ENCODE measurements at regions not wholly inside any gene's neighbourhood (a gene's known extent, or its start where the extent isn't known, plus 50 kb on each side); places are given as distances from the start of the nearest gene placed in this dataset.
"Not testable (repeated sequence)": the region's sequence is repeated elsewhere in the genome, so short reads cannot be mapped to it uniquely, and the experiment has no call there.

GRCh38 chr10:64115908-64116643 lies 594.9 kb downstream of the REEP3 start:
- H3K4me3 ChIP-seq (ENCODE audit: low read depth, low read length) = no peak overlapping the region

GRCh38 chr10:64116707-64117106 lies 595.5 kb downstream of the REEP3 start:
- no peak for DNase-seq (ENCODE audit: low read depth)
- H3K4me3 ChIP-seq (ENCODE audit: low read depth, low read length) = no peak overlapping the region

More at GRCh38 chr10:64115908-64116643, 594.9 kb downstream of the REEP3 start:
- DNase-seq (ENCODE audit: low read depth) = no peak

DNA sequence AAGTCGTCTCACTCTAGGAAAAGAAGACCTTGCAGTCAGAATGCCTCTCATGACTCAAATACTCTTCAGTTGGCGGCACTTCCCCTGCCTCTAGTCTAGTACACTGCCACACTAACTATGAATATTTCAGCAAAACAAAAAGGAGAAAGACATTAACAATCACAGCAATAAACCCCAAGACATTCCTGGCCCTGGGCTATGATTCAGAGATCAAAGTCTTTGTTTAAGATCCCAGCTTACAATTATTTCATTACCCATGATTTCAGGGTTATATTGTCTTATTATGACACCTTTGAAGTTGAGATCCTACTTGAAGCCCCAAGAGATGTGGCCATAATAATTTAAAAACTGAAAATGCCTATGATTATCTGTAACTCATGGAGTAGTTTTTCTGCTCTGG lies 597.5 kb downstream of the REEP3 start:
- no peak for DNase-seq (ENCODE audit: low read depth)

DNA sequence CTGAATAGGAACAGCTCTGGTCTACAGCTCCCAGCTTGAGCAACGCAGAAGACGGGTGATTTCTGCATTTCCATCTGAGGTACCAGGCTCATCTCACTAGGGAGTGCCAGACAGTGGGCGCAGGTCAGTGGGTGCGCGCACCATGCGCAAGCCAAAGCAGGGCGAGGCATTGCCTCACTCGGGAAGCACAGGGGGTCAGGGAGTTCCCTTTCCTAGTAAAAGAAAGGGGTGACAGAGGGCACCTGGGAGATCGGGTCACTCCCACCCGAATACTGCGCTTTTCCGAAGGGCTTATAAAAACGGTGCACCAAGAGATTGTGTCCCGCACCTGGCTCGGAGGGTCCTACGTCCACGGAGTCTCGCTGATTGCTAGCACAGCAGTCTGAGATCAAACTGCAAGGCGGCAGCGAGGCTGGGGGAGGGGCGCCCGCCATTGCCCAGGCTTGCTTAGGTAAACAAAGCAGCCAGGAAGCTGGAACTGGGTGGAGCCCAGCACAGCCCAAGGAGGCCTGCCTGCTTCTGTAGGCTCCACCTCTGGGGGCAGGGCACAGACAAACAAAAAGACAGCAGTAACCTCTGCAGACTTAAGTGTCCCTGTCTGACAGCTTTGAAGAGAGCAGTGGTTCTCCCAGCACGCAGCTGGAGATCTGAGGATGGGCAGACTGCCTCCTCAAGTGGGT lies 599.2 kb downstream of the REEP3 start:
- not testable (repeated sequence) for H3K4me3 ChIP-seq (ENCODE audit: low read depth, low read length); DNase-seq (ENCODE audit: low read depth)

More for the DNA sequence above, 597.5 kb downstream of the REEP3 start:
- no peak overlapping the region for H3K4me3 ChIP-seq (ENCODE audit: low read depth, low read length)

GRCh38 chr10:64130152-64130551 lies 609.0 kb downstream of the REEP3 start:
- no peak for DNase-seq (ENCODE audit: low read depth)
- no peak overlapping the region for H3K4me3 ChIP-seq (ENCODE audit: low read depth, low read length)

GRCh38 chr10:64134676-64135075 lies 613.5 kb downstream of the REEP3 start:
- no peak overlapping the region for H3K4me3 ChIP-seq (ENCODE audit: low read depth, low read length)
- no peak for DNase-seq (ENCODE audit: low read depth)

DNA sequence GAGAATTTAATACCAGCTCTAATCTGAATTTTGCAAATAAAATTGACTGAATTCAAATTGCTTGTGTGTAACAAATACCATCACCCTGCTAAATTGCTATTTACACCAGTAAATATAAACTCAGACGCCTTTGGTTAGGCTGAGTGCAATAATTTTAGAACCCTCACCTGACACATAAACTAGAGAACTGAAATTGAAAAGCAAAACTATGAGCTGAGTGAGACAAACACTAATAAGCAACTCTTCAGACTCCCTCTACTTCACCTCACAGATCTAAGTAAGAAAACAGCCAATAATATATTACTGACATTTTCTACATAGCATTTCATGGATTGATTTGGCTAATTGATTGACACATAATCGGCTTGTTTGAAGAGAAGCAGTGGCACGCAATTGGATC lies 621.2 kb downstream of the REEP3 start:
- DNase-seq (ENCODE audit: low read depth) = no peak
- no peak overlapping the region for H3K4me3 ChIP-seq (ENCODE audit: low read depth, low read length)

DNA sequence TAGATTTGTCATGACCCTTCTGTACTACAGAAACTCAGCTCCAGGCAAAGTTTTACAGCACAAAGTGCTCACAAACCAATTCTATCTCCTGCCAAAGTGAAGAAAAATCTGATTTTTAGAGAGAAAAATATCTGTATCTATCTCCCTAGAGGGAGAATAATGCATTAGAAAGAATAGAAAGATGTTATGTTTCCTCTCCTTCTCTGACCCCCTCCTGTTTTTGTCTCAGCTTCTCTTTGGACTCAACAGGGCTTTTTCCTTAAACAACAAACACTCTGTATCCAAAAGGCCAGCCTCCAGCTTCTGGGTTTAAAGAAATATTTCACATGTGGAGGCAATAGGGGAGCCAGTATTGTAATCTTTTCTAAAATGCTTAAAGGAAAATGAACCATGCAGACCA lies 627.4 kb downstream of the REEP3 start:
- no peak for DNase-seq (ENCODE audit: low read depth)
- no peak overlapping the region for H3K4me3 ChIP-seq (ENCODE audit: low read depth, low read length)

DNA sequence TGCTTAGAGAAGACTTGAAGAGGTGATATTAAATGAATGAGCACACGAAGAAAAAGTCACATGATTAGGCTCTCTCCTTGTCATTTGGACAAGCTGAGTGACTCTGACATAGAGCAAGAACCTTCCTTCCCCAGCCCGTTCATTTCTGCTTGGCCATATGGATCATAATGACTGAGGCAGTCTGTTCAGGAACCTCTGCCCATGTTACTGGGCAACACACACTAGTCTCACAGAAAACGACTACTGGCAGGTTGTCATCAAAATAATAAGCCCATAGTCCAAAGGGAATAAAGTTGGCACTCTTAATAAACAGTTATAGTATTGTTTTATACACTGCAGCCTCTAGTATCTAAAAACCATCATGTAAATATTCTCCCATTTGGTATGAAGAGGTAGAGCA lies 635.0 kb downstream of the REEP3 start:
- DNase-seq (ENCODE audit: low read depth) = no peak
- no peak overlapping the region for H3K4me3 ChIP-seq (ENCODE audit: low read depth, low read length)

GRCh38 chr10:64158551-64158950 lies 637.4 kb downstream of the REEP3 start:
- no peak for DNase-seq (ENCODE audit: low read depth)
- H3K4me3 ChIP-seq (ENCODE audit: low read depth, low read length) = no peak overlapping the region

GRCh38 chr10:64159910-64160872 lies 639.0 kb downstream of the REEP3 start:
- DNase-seq (ENCODE audit: low read depth) = no peak
- H3K4me3 ChIP-seq (ENCODE audit: low read depth, low read length) = no peak overlapping the region

DNA sequence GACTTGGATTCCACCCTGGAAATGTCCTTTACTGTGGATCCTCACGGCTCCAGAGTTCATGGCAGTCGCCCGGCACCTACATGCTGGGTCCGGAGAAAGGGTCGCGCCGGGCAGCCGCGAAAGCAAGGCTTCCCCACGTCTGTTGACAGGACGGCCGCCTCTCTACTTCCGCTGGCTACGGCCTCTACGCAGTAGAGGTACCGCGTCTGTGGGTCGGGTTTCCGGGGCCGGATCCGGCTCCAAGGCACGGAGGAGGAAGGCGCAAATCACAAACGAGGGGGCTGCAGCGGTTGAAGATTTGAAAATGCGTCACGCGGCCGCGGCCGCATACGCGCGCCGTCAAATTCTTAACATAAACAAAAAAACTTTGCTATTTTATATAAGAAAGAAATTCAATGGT lies 649.6 kb downstream of the REEP3 start:
- no peak for DNase-seq (ENCODE audit: low read depth)
- H3K4me3 ChIP-seq (ENCODE audit: low read depth, low read length) = no peak overlapping the region

DNA sequence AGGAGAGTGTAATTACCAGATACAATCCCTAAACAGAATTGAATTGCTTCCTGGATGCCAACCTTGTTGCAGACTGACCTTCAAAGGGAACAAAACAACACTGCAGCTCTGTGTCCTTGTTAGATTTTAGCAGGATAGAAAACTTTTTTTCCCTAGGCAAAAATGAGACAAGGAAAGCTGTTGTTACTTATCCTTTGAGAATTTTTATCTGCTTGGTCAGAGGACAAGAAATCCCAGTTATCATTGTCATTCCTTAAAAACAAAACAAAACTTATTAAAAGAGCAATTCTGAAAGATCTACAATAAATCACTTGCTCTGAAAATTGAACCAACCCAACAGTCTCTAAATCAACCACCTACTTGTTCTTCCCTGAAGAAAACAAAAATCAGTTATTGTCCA lies 652.6 kb downstream of the REEP3 start:
- DNase-seq (ENCODE audit: low read depth) = no peak
- no peak overlapping the region for H3K4me3 ChIP-seq (ENCODE audit: low read depth, low read length)

GRCh38 chr10:64174666-64175255 lies 653.6 kb downstream of the REEP3 start:
- H3K4me3 ChIP-seq (ENCODE audit: low read depth, low read length) = no peak overlapping the region
- DNase-seq (ENCODE audit: low read depth) = no peak

DNA sequence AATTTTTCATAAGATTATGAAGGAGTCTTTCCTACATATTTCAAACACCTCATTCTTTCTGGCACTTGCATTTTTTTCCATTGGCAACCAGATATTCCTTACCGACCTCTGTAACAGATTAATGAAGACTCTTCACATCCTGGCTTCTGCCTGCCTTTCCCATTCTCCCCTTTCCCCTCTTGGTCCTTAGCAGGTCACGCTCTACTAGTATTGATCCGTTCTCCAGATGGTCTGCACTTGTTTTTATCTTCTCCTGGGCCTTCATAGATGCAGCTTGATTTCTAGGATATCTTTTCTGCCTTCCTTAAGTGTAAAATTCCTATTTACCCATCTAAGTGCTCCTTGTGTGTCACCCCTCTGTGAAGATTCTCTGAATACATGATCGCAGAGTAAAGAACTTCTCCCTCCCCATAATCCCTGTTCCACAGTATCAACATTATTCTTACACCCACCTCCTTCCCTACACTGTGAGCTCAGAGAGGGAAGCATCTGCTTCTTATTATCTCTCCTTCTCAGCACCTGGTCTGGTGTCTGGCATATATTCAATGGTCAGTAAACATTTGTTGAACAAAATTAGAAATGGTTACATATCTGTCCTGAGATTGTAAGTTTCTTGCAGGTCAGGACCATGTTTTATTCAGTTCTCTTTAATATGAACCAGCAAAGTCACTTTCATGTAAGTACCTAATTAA lies 654.2 kb downstream of the REEP3 start:
- no peak for DNase-seq (ENCODE audit: low read depth)
- H3K4me3 ChIP-seq (ENCODE audit: low read depth, low read length) = no peak overlapping the region

DNA sequence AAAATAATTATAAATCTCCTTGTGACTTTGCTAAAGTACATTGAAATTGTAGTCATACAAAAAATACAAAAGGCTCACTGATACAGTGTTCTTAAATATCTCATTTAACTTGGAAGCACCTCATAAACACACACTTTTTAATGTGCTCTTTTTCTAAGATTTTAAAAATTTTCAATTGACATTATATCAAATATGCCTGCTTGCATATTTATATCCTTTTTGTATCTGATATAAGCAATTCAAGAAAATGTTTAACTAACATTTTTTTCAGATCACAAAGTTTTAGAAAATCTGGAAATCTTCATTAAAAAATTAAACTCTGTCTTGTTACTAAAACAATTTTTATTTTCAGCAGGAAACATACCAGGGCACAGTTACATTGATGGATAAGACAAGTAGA lies 661.5 kb downstream of the REEP3 start:
- H3K4me3 ChIP-seq (ENCODE audit: low read depth, low read length) = no peak overlapping the region
- no peak for DNase-seq (ENCODE audit: low read depth)

DNA sequence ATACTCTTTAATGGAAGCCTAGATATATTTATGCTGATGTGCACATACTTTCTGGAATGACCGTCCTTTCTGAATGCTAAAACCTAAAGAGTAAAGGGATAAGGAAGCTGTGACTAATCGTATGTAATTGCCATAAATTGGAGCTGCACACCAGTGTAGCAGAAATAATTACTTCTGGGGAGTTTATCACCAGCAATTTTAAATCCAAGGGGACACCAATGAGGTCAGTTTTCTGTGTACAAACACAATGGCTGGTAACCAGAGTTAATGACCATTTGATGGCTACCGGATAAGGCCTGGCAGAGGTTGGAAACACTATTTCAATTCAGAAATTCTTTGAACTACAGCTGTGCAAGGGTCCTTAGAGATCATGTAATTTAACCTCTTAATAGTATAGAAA lies 670.1 kb downstream of the REEP3 start:
- DNase-seq (ENCODE audit: low read depth) = no peak
- H3K4me3 ChIP-seq (ENCODE audit: low read depth, low read length) = no peak overlapping the region

DNA sequence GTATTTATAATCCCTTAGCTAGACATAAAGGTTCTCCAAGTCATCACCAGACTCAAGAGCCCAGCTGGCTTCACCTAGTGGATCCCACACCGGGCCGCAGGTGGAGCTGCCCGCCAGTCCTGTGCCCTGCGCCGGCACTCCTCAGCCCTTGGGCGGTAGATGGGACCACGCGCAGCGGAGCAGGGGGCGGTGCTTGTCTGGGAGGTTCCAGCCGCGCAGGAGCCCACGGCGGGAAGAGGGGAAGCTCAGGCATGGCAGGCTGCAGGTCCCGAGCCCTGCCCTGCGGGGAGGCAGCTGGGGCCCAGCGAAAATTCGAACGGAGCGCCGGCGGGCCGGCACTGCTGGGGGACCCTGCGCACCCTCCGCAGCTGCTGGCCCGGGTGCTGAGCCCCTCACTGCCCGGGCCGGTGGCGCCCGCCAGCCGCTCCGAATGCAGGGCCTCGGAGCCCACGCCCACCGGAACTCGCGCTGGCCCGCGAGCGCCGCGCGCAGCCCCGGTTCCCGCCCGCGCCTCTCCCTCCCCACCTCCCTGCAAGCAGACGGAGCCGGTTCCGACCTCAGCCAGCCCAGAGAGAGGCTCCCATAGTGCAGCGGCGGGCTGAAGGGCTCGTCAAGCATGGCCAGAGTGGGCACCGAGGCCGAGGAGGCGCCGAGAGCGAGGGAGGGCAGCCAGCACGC lies 675.6 kb downstream of the REEP3 start:
- no peak for DNase-seq (ENCODE audit: low read depth)

GRCh38 chr10:64201936-64202335 lies 680.7 kb downstream of the REEP3 start:
- no peak for DNase-seq (ENCODE audit: low read depth)
- no peak overlapping the region for H3K4me3 ChIP-seq (ENCODE audit: low read depth, low read length)

More for the DNA sequence above, 675.6 kb downstream of the REEP3 start:
- H3K4me3 ChIP-seq (ENCODE audit: low read depth, low read length) = no peak overlapping the region

All from skeletal muscle cell (primary cell).